HG03039 (cell line): ENCODE measurements at regions not wholly inside any gene's neighbourhood (a gene's known extent, or its start where the extent isn't known, plus 50 kb on each side); places are given as distances from the start of the nearest gene placed in this dataset.
"Not testable (repeated sequence)": the region's sequence is repeated elsewhere in the genome, so short reads cannot be mapped to it uniquely, and the experiment has no call there.

Experiments
- ATAC-seq: cut with Tn5 transposase; IDR thresholded peaks from one replicate; pipeline ENCODE4 v1.9.1; 2021; ENCODE audit warnings: mild to moderate bottlenecking, moderate library complexity; ENCODE audit not compliant: unreplicated experiment

DNA sequence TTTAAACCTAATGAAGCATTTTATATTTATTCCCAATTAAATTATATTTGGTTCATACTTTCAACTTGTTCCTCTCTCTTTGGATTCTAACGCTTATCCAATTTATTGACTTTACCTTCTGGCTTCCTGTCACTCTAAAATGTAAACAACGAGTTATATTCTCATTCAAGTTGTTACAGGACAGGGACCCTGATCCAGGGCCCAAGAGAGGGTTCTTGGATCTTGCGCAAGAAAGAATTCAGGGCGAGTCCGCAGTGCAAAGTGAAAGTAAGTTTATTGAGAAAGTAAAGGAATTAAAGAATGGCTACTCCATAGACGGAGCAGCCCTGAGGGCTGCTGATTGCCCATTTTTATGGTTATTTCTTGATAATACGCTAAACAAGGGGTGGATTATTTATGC lies 405.6 kb upstream of the API5 start:
- no peak for ATAC-seq

DNA sequence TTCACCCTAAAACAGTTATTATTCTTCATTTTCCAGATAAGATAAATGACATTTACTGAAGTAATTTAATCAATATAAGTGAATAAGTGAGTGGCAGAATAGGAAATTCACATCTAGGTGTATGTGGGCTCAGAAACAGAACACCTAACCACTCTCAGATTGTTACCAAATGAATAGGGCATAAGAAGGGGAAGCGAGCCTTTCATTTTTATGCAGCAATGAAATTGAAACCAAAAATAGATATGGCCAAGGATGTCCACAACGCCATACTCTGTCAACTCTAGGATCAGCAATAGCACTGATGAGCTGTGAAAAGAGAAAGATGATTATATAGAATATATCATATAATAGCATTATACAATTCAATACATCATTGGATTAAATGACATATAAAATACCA lies 398.1 kb upstream of the API5 start:
- ATAC-seq, result no peak

- no peak for ATAC-seq
These were observed 388.1 kb upstream of the API5 start for GRCh38 chr11:42923651-42924050.

DNA sequence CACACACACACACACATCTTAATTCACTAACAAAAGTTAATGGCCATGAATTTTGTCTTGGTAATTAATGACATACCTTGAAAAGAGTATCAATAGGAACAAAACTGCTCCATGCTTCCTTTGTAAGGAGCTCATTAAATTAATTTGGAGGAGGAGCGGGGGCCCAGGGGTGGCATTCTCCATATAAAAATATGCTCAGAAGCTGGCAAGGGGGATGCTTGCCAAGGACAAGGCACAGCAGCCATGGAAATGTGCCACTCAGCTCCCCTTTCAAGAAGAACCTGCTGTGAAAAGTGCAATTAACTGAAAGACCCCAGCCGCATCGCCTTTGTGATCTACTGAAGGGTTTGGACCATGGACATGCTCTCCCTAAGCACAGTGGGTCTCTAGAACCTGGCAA lies 385.9 kb upstream of the API5 start:
- ATAC-seq, result no peak

DNA sequence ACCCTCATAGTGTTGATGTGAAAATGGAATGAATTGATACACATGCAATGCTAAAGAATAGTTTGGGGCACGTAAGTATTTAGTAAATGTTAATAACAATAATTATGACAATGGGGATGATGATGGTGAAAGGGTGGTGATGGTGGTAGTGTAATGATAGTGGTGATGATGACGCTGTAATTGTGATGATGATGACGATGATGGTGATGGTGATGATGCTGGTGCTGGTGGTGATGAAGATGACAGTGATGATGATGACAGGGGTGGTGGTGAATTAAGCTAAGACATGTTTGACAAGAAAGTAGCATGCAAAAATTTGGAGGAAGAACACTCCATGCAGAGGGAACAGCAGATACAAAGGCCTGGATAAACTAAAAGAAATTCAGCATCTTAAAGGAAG lies 364.4 kb upstream of the API5 start:
- ATAC-seq, result no peak

DNA sequence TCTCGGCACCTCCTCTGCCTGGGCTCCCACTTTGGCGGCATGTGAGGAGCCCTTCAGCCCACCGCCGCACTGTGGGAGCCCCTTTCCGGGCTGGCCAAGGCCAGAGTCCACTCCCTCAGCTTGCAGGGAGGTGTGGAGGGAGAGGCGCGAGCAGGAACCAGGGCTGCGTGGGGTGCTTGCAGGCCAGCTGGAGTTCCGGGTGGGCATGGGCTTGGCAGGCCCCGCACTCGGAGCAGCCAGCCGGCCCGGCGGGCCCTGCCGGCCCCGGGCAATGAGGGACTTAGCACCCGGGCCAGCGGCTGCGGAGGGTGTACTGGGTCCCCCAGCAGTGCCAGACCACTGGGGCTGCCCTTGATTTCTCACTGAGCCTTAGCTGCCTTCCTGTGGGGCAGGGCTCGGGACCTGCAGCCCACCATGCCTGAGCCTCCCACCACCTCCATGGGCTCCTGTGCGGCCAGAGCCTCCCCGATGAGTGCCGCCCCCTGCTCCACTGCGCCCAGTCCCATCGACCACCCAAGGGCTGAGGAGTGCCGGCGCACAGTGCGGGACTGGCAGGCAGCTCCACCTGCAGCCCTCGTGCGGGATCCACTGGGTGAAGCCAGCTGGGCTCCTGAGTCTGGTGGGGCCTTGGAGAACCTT lies 361.9 kb upstream of the API5 start:
- ATAC-seq, result not testable (repeated sequence)

DNA sequence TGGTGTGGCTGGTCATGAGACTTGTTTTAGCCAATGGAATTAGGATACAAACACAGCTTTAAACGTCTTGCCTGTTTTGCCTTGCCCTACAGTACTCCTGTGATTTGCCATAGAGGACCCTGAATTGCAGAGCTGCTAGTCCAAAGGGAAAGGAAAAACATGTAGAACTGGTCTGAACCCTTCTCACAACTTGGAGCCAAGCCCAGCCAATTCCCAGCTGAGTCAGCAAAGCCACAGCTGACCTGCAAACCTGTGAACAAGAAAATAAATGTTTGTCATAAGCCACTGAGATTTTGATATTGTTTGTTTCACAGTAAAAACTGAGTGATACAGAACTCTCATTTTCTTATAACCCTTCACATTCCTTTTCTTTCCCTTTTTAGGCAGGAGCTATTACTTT lies 360.5 kb upstream of the API5 start:
- no peak for ATAC-seq

GRCh38 chr11:42957831-42958230 lies 354.0 kb upstream of the API5 start:
- ATAC-seq, result no peak

DNA sequence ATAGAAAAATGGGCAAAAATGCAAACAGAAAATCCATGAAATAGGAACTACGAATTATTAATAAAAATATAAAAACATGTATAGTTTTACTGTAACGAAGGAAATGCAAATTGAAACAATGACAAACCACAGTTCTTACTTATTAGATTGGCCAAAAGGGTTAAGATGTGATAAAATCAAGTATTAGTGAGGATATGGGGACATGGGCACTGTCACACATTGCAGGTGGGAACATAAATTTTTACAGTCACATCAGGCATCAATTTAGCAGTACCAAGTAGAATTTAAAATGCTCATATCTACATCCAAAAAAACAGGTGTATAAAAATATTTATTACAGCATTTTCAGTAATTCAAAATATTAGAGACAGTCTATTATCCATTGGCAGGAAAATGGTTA lies 353.2 kb upstream of the API5 start:
- no peak for ATAC-seq

GRCh38 chr11:42960521-42961088 lies 351.2 kb upstream of the API5 start:
- ATAC-seq, result no peak

DNA sequence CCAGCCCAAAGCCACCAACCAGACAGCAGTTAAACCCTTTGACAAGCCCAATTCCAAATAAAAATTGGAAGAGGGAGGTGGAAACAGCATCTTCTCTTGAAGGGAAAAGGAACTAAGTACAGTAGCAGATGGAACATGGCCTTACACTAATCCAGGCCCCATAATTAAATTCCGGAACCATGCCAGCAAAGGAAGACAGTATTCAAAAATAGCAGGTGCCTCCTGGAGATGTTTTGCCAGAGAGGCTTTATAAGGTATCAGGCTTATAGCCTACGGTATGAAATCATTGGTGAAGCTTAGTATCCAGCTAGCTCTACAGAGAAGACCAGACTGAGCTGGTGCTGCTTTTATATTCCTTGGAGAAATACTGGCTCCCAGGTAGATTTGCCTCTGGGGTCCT lies 344.1 kb upstream of the API5 start:
- ATAC-seq, result no peak

- no peak for ATAC-seq
These were observed 339.1 kb upstream of the API5 start for GRCh38 chr11:42972741-42973140.

DNA sequence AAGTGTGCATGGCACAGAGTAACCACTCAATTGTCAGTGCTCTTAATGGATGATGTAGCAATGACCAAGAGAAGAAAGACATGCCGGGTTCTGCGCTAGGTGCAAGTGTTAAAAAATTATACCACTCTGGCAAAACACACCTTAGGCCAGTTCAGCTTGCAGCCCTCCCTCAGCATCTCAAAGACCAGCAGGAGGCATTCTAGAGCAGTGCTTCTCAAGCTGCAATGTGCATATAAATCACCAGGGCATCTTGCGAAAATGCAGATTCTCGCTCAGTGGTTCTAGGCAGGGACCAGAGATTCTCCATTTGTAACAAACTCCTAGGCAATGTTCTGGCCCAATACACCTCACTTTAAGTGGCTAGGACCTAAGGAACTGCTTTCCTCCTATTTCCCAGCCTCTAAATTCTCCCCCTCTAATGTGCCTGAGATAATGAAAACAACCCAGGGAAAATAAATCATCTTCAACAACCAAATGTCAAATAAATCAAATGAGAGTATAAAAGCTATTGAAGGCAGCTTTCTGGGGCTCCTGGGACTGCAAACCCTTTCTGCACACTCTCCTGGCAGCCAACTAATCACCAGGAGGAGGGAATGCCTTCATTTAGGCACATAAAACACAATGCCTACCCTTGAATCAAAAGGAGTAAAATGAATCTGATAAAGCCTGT lies 337.2 kb upstream of the API5 start:
- ATAC-seq, result no peak

GRCh38 chr11:42975180-42975529 lies 336.6 kb upstream of the API5 start:
- ATAC-seq, result no peak

DNA sequence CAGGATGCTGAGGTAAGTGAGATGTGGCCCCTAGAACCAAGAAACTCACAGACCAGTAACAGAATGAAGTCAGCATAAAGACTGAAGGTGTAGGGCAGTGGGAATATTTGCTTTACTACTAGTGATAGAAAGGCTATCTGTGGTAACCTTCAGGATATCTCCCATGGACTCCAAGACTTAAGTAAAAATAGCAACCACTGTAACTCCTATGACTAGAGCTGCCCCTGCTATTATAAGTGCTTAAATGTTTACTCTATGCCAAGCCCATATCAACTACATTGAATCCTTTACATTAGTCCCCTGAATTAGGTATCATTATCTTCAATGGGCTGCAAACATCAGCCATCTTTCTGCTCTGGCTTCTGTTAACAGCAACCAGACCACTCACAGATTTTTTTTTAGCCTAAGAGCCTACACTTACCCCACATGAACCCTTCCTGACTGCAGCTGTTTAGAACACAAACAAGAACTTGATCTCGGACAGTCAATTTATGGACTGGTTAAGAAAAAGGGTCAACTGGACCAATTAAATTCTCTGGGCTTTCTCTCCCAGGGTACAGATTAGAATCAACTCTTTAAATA lies 335.1 kb upstream of the API5 start:
- no peak for ATAC-seq

DNA sequence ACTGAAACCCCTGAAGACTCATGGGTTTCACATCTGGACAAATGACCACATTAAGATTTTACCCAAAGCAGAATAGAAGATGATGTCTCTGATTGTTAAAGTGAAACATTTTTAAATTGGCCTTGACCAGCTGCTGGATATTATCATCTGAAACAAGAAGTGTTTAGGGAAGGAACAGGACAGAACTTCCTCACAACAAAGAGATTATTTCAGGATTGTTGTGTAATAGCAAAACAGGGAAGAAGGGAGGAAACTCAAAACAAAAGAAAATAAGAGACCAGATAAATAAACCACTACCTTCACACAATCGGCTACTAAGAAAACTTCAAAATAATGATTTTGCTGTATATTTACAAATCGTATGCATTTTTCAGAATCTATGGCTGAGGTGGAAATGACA lies 319.2 kb upstream of the API5 start:
- ATAC-seq, result no peak

- no peak for ATAC-seq
These were observed 315.1 kb upstream of the API5 start for GRCh38 chr11:42996421-42997307.

- ATAC-seq, result not testable (repeated sequence)
These were observed 306.9 kb upstream of the API5 start for GRCh38 chr11:43004879-43005278.

- no peak for ATAC-seq
These were observed 301.8 kb upstream of the API5 start for GRCh38 chr11:43010042-43010441.

DNA sequence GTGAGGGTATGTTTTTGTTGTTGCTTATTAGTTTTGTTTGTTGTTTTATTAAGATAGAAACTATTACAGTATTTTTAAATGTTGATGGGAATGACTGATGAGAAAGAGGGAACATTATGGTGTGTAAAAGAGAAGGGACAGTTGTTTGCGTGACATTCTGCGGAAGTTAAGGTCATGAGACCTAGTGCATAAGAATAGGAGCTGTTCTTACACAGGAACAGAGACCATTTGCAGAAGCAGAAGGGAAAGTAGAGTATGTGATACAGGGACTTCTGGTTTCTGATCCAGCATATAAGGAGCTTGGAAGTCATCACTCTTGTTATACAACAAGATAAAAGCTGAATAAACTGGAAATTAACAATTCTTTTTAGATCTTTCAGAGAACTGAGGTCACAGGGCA lies 299.2 kb upstream of the API5 start:
- ATAC-seq, result no peak

DNA sequence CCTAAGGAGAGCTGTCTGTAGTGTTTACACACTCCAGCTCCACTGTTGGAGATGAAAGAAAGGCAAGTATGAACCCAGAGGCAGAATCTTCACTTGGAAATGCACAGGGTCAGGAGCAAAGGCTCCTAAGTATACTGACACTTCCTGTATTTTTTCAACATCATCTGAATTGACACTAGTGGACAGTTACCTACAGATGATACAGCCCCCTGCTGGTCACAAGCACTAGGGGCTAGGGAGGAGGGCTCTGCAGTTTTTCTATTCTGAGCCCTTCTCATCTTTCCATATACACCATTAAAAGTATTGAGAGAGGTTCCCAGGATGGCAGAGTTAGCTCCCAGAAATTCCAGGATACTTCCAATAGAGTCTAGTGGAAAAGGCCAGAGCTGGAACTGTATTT lies 290.3 kb upstream of the API5 start:
- ATAC-seq, result no peak
